ENCODE measurements at regions not wholly inside any gene's neighbourhood (a gene's known extent, or its start where the extent isn't known, plus 50 kb on each side); places are given as distances from the start of the nearest gene placed in this dataset.

DNA sequence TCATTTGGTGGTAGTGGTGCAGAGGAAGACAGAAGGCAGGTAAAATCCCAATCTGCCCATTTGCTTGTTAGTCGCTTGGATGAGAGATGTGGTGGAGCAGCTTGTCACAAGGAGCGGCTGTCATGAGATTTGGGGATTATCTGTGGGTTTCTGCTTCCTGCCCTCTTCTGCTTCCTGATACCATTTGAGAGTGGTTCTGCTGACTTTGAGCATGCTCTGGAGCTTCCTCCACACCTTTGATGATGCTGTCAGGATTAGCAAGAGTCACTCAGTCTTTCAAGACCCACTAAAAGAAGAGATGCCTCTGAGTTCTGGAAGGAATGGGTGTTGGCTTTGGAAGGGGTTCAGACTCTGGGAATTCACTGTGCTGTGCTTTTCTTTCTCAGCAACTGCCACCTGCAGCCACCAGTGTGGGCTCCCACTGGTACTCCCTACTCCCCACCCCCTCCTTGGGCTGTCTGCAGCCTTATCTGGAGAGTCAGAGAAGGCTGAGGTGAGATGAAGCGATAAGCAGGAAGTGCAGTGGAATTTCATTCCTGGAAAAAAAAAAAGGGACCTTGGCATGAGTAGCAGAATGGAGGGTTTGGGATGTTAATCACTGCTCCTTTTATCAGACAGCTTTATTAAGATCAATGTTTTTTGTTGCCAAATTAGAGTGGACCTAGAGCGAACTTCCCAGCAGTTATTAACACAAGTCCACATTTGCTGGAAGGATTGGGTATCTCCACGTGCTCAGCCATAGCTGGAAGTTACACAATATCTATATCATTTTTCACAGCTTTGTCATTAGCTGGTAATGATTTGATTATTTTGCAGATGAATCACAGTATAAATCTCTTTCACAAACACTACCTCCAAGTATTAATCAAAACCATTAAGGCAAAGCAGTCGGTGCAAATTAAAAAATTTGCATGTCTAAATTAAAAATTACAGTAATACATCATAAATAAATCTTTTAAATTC is 233.0 kb upstream of the SATB1 start:
- TF ChIP-seq RAD21 (IDR thresholded peaks at IDR 0.05; ENCODE audit: low read depth) (no peak), YY1 (IDR thresholded peaks at IDR 0.05; ENCODE audit: low read depth) (no peak), FOXM1 (IDR thresholded peaks at IDR 0.05; ENCODE audit: borderline replicate concordance, low read depth) (no peak), REST (IDR thresholded peaks at IDR 0.05; ENCODE audit: low read depth) (no peak), NFIC (IDR thresholded peaks at IDR 0.05) (no peak), TEAD4 (IDR thresholded peaks at IDR 0.05) (no peak), CREB1 (IDR thresholded peaks at IDR 0.05; ENCODE audit: low read depth) (no peak)
- TF ChIP-seq, protein P1, sequence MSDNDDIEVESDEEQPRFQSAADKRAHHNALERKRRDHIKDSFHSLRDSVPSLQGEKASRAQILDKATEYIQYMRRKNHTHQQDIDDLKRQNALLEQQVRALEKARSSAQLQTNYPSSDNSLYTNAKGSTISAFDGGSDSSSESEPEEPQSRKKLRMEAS (IDR thresholded peaks at IDR 0.05): no peak

All from Ishikawa (cell line).